GM12878 (cell line): ENCODE measurements at regions not wholly inside any gene's neighbourhood (a gene's known extent, or its start where the extent isn't known, plus 50 kb on each side); places are given as distances from the start of the nearest gene placed in this dataset.

Experiments used
- ATAC-seq: fragments of 200-7000 bp; cut with Tn5 transposase; 3 replicates; pipeline ENCODE4 v1.9.1; 2020; ENCODE audit warnings: mild to moderate bottlenecking, moderate library complexity
- BruUV-seq: library from RNA; stranded (reverse); fragments of 400-500 nt; replicated peaks from 2 replicates; lab custom pipeline; 2021; lab: Mats Ljungman, UMichigan
- CTCF ChIA-PET: fragments of 300-600 bp; sonication (Branson Sonifier 250); formaldehyde crosslinking; extraction: SDS; loops from one replicate; lab custom pipeline; 2021; ENCODE audit warnings: inconsistent platforms; lab: Yijun Ruan, JAX
- POLR2A ChIA-PET: fragments of 350-600 bp; formaldehyde crosslinking; extraction: SDS; loops from one replicate; lab custom pipeline; 2021; ENCODE audit warnings: inconsistent platforms; lab: Charles Lee
- RAD21 ChIA-PET: fragments of 300-600 bp; sonication (Branson Sonifier 250); formaldehyde crosslinking; loops from one replicate; lab custom pipeline; 2023; ENCODE audit warnings: antibody characterized with exemption; ENCODE audit not compliant: unreplicated experiment; lab: Charles Lee
- SMC1A ChIA-PET: fragments of 300-600 bp; sonication (Branson Sonifier 250); formaldehyde crosslinking; loops from one replicate; lab custom pipeline; 2023; ENCODE audit not compliant: unreplicated experiment, uncharacterized antibody; lab: Charles Lee
- DNase-seq: peaks from one replicate; pipeline ENCODE4 v3.0.0-alpha.2; 2011; ENCODE audit warnings: low read depth, low spot score
- FAIRE-seq: peaks from 3 replicates; lab custom pipeline; 2011; peaks lifted over from hg19 to GRCh38; lab: Jason Lieb, UNC
- H2AFZ ChIP-seq: 2 replicates; pipeline ENCODE4 v1.6.0; 2011; ENCODE audit warnings: low read depth, low read length, control low read depth; ENCODE audit not compliant: control insufficient read depth
- H3K27ac ChIP-seq: 2 replicates; pipeline ENCODE4 v1.5.1; 2011; ENCODE audit warnings: control low read depth; ENCODE audit not compliant: control insufficient read depth, insufficient read depth
- H3K27me3 ChIP-seq, 2 experiments: replicated peaks in 1 of 2; 2 replicates each; pipeline versions ENCODE4 v1.6.0 to v1.6.1; 2011; ENCODE audit warnings: low read length in 1 of 2; ENCODE audit not compliant: control insufficient read depth in 2 of 2, insufficient read depth in 2 of 2
- H3K36me3 ChIP-seq, 2 experiments: 2 replicates each; pipeline ENCODE4 v1.5.1; 2011; ENCODE audit warnings: low read length in 1 of 2; ENCODE audit not compliant: control insufficient read depth in 2 of 2, insufficient read depth in 2 of 2
- H3K4me1 ChIP-seq: 2 replicates; pipeline ENCODE4 v1.6.1; 2011; ENCODE audit warnings: mild to moderate bottlenecking, low read length, moderate library complexity, mixed read lengths; ENCODE audit not compliant: control insufficient read depth, insufficient read depth
- H3K4me2 ChIP-seq: 2 replicates; pipeline ENCODE4 v1.6.0; 2011; ENCODE audit warnings: control low read depth; ENCODE audit not compliant: control insufficient read depth, insufficient read depth
- H3K4me3 ChIP-seq: fragments of 200-600 bp; sonication (generic); 2 replicates; pipeline ENCODE4 v1.5.1; 2016
- H3K79me2 ChIP-seq: 2 replicates; pipeline ENCODE4 v1.6.0; 2011; ENCODE audit warnings: low read length; ENCODE audit not compliant: control insufficient read depth, insufficient read depth
- H3K9ac ChIP-seq: 2 replicates; pipeline ENCODE4 v1.8.0; 2011; ENCODE audit warnings: low read length, control low read depth, mixed read lengths; ENCODE audit not compliant: control insufficient read depth, insufficient read depth
- H3K9me3 ChIP-seq: replicated peaks from 3 replicates; pipeline ENCODE4 v1.5.1; 2011; ENCODE audit warnings: mild to moderate bottlenecking, low read length; ENCODE audit not compliant: control insufficient read depth, insufficient read depth
- H4K20me1 ChIP-seq: 2 replicates; pipeline ENCODE4 v1.6.0; 2011; ENCODE audit not compliant: control insufficient read depth, insufficient read depth
- GABPA ChIP-seq: IDR thresholded peaks from 2 replicates; pipeline ENCODE4 v1.6.1; 2014; ENCODE audit warnings: antibody characterized with exemption, low read depth, mild to moderate bottlenecking, inconsistent platforms
- MLLT1 ChIP-seq: fragments of 450-650 bp; IDR thresholded peaks from 2 replicates; pipeline ENCODE4 v1.6.1; 2016; ENCODE audit warnings: mild to moderate bottlenecking
- MYB ChIP-seq: fragments of 150-350 bp; IDR thresholded peaks from 2 replicates; pipeline ENCODE4 v1.6.1; 2014; ENCODE audit warnings: mild to moderate bottlenecking, low read depth, low read length, borderline replicate concordance
- SMARCA5 ChIP-seq: fragments of 450-650 bp; IDR thresholded peaks from 2 replicates; pipeline ENCODE4 v1.6.1; 2017; ENCODE audit warnings: mild to moderate bottlenecking
- USF1 ChIP-seq: IDR thresholded peaks from 2 replicates; pipeline ENCODE4 v1.6.1; 2011; ENCODE audit warnings: borderline replicate concordance, low read depth, mild to moderate bottlenecking, moderate library complexity, mixed read lengths, low read length; ENCODE audit not compliant: insufficient read depth; ENCODE audit errors: extremely low read length
- WGBS: methylation state at CpG from one replicate; pipeline ENCODE4 v1.1.6; 2016; ENCODE audit warnings: low lambda C conversion rate; ENCODE audit not compliant: insufficient replicate concordance, insufficient coverage; ENCODE audit errors: missing lambda C conversion rate; 5-methylcytosine and 5-hydroxymethylcytosine counted together
- in situ Hi-C: fragments of 300-500 bp; cut with MboI; formaldehyde crosslinking; loops from 9 replicates; pipeline ENCODE4 v1.14.3; 2018; ENCODE audit warnings: mixed read lengths
- intact Hi-C: fragments of 100-400 bp; cut with micrococcal nuclease; formaldehyde crosslinking; loops from one replicate; pipeline ENCODE4 v1.14.2; 2022; ENCODE audit not compliant: unreplicated experiment

DNA sequence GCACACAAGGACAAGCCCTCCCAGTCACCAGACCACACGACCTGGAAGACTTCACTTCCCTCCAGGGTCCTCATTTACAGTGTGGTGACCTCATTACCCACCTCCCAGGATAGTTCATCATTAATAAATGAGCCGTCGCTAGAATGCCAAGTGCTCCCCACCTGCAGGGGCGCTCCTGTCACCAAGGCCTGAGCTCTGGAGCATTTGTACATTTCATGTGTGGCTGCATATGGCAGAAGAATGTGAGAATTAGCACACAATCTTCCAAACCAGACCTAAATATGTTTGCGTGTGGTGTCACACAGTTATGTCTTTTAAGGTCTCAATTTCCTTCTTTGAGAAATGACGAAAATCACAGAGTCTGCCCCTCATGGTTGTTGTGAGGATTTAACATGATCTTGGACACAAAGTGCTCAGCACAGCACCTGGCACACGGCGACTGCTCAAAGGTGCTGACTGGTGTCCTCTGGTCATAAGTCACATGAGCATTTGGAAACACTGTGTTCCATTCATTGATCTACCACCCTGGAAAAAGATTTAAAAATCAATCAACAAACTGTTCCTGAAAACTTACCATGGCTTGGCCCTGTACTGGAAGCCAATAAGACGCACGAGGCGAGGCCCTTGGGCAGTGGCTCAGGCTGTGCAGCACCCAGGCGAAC lies 150.6 kb upstream of the SPACA7 start:
- FAIRE-seq (no peak), ATAC-seq (no peak)
- POLR2A ChIA-PET, result no interaction called here
- Histone ChIP-seq H3K4me1 (no peaks in the 10 kb centered on the region), H3K9ac (no peak overlapping the region), H3K79me2 (no peaks in the 10 kb centered on the region), H2AFZ (no peak overlapping the region), H3K9me3 (no peaks in the 10 kb centered on the region)
- in situ Hi-C loops, result no loop called here
- TF ChIP-seq MYB (no peak), SMARCA5 (no peak), USF1 (no peak), MLLT1 (no peak), GABPA (no peak)
- TF ChIP-seq, all 136 proteins: peak for 0
- no peaks in the 10 kb centered on the region for H4K20me1 ChIP-seq
- intact Hi-C loops, result no loop called here
- ChIA-PET SMC1A (no interaction called here), CTCF (no interaction called here), RAD21 (no interaction called here)
- WGBS, result 43% methylated on average over 12 of the region's 12 CpGs
- BruUV-seq, result no TSS peak
- H3K36me3 ChIP-seq, result no peaks in the 10 kb centered on the region
- no peaks in the 10 kb centered on the region for H3K27me3 ChIP-seq
- H3K27ac ChIP-seq, result no peak overlapping the region
- H3K4me3 ChIP-seq, result no peak overlapping the region
- no peak for DNase-seq
- no peak overlapping the region for H3K4me2 ChIP-seq
